ENCODE measurements at regions not wholly inside any gene's neighbourhood (a gene's known extent, or its start where the extent isn't known, plus 50 kb on each side); places are given as distances from the start of the nearest gene placed in this dataset.

DNA sequence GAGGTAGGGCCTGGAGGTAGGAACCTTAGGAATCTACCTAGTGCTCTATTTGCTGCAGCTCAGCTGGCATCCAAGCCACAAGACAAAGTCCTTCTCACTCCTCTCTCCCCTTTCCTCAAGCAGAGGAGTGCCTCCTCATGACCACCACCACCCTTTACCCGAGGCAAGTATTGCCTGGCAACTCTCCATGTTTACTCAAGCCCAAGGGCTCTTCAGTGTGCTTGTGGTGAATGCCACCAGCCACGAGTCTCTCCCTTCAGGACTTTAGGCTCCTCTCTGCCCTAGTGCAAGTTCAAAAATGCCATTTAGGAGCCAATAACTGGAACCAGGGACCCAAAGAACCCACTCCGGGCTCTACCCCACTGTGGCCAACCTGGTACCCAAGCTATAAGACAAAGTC lies 514.5 kb upstream of the RGMB start:
- Histone ChIP-seq H3K4me1 (ENCODE audit: control insufficient read depth in 2 of 2, insufficient read depth in 2 of 2, low read length in 2 of 2) (no peaks in the 10 kb centered on the region), H3K9me3 (ENCODE audit: control extremely low read depth in 1 of 3, control insufficient read depth in 2 of 3, insufficient read depth in 1 of 3, low read length in 2 of 3) (peaks cover 0 to 9% (median 0%) of the 10 kb centered on the region in 3 donors), H3K79me2 (ENCODE audit: control insufficient read depth, insufficient read depth, low read length) (no peaks in the 10 kb centered on the region), H3K9ac (ENCODE audit: low read length) (no peak overlapping the region), H3K27me3 (replicated peaks in 1 of 4; ENCODE audit: control extremely low read depth in 1 of 4, control insufficient read depth in 3 of 4, insufficient read depth in 4 of 4, low read length in 3 of 4) (no peaks in the 10 kb centered on the region), H4K20me1 (ENCODE audit: control insufficient read depth, insufficient read depth, low read length, poor library complexity, severe bottlenecking) (no peaks in the 10 kb centered on the region), H3K36me3 (replicated peaks in 1 of 2; ENCODE audit: control extremely low read depth in 1 of 2, control insufficient read depth in 1 of 2, extremely low read depth in 1 of 2, insufficient read depth in 2 of 2, low read length in 1 of 2) (no peaks in the 10 kb centered on the region), H2AFZ (ENCODE audit: insufficient read depth, low read depth, low read length, poor library complexity, severe bottlenecking) (no peak overlapping the region), H3K4me2 (replicated peaks; ENCODE audit: low read depth, low read length, poor library complexity, severe bottlenecking) (no peak overlapping the region), H3K4me3 (ENCODE audit: control extremely low read depth in 1 of 5, extremely low read depth in 1 of 5, insufficient read depth in 1 of 5, low read depth in 2 of 5, low read length in 4 of 5) (no peak overlapping the region), H3K27ac (ENCODE audit: low read length in 2 of 2) (no peak overlapping the region)
- intact Hi-C loops (cut with micrococcal nuclease) = no loop called here
- ATAC-seq (ENCODE audit: low read depth) = no peak
- H3K4me1 Mint-ChIP-seq = no peaks in the 10 kb centered on the region
- no peak overlapping the region for H3K27ac Mint-ChIP-seq
- no peak overlapping the region for H3K4me3 Mint-ChIP-seq
- DNase-seq = no peak
- H3K9me3 Mint-ChIP-seq (ENCODE audit: insufficient read depth) = no peaks in the 10 kb centered on the region
- no peaks in the 10 kb centered on the region for H3K27me3 Mint-ChIP-seq
- ChIA-PET CTCF (no interaction called here), POLR2A (no interaction called here)
- 69% methylated on average over 3 of the region's 3 CpGs for WGBS (ENCODE audit: insufficient coverage)
- no peak for TF ChIP-seq EZH2 (IDR thresholded peaks at IDR 0.05; ENCODE audit: borderline replicate concordance, insufficient read depth, low read depth, low read length, poor library complexity, severe bottlenecking)
- TF ChIP-seq, protein P1, sequence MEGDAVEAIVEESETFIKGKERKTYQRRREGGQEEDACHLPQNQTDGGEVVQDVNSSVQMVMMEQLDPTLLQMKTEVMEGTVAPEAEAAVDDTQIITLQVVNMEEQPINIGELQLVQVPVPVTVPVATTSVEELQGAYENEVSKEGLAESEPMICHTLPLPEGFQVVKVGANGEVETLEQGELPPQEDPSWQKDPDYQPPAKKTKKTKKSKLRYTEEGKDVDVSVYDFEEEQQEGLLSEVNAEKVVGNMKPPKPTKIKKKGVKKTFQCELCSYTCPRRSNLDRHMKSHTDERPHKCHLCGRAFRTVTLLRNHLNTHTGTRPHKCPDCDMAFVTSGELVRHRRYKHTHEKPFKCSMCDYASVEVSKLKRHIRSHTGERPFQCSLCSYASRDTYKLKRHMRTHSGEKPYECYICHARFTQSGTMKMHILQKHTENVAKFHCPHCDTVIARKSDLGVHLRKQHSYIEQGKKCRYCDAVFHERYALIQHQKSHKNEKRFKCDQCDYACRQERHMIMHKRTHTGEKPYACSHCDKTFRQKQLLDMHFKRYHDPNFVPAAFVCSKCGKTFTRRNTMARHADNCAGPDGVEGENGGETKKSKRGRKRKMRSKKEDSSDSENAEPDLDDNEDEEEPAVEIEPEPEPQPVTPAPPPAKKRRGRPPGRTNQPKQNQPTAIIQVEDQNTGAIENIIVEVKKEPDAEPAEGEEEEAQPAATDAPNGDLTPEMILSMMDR (IDR thresholded peaks at IDR 0.05) = no peak

DNA sequence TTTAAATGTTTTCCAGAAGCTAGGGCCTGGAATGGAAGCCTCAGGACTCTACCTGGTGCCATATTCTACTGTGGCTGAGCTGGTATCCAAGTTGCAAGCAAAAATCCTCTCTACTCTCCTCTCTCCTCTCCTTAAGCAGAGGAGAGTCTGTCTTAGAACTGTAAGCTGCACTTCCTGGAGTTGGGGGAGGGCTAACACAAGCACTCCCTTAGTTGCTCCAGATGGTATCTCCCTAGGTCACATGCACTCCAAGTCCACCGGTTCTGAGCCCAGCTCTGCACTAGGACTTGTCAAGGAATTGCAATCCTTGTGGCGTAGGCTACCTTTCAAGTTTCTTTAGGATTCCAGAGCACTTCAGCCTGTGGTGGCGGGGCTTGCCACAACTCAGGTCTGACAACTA lies 513.9 kb upstream of the RGMB start:
- no peak for ATAC-seq (ENCODE audit: low read depth)
- ChIA-PET CTCF (no interaction called here), POLR2A (no interaction called here)

More for the DNA sequence above, 513.9 kb upstream of the RGMB start:
- no peak overlapping the region for H3K4me3 Mint-ChIP-seq
- Histone ChIP-seq H4K20me1 (ENCODE audit: control insufficient read depth, insufficient read depth, low read length, poor library complexity, severe bottlenecking) (no peaks in the 10 kb centered on the region), H3K9me3 (ENCODE audit: control extremely low read depth in 1 of 3, control insufficient read depth in 2 of 3, insufficient read depth in 1 of 3, low read length in 2 of 3) (peaks cover 0 to 9% (median 0%) of the 10 kb centered on the region in 3 donors), H3K4me1 (ENCODE audit: control insufficient read depth in 2 of 2, insufficient read depth in 2 of 2, low read length in 2 of 2) (no peaks in the 10 kb centered on the region), H3K27me3 (replicated peaks in 1 of 4; ENCODE audit: control extremely low read depth in 1 of 4, control insufficient read depth in 3 of 4, insufficient read depth in 4 of 4, low read length in 3 of 4) (no peaks in the 10 kb centered on the region), H3K79me2 (ENCODE audit: control insufficient read depth, insufficient read depth, low read length) (no peaks in the 10 kb centered on the region), H3K36me3 (replicated peaks in 1 of 2; ENCODE audit: control extremely low read depth in 1 of 2, control insufficient read depth in 1 of 2, extremely low read depth in 1 of 2, insufficient read depth in 2 of 2, low read length in 1 of 2) (no peaks in the 10 kb centered on the region), H3K27ac (ENCODE audit: low read length in 2 of 2) (no peak overlapping the region), H3K4me3 (ENCODE audit: control extremely low read depth in 1 of 5, extremely low read depth in 1 of 5, insufficient read depth in 1 of 5, low read depth in 2 of 5, low read length in 4 of 5) (no peak overlapping the region), H3K4me2 (replicated peaks; ENCODE audit: low read depth, low read length, poor library complexity, severe bottlenecking) (no peak overlapping the region), H2AFZ (ENCODE audit: insufficient read depth, low read depth, low read length, poor library complexity, severe bottlenecking) (no peak overlapping the region), H3K9ac (ENCODE audit: low read length) (no peak overlapping the region)
- no peak for TF ChIP-seq EZH2 (IDR thresholded peaks at IDR 0.05; ENCODE audit: borderline replicate concordance, insufficient read depth, low read depth, low read length, poor library complexity, severe bottlenecking)
- TF ChIP-seq, protein P1 (IDR thresholded peaks at IDR 0.05) = no peak
- DNase-seq = no peak
- 94% methylated on average over 3 of the region's 3 CpGs for WGBS (ENCODE audit: insufficient coverage)
- no peaks in the 10 kb centered on the region for H3K27me3 Mint-ChIP-seq
- H3K27ac Mint-ChIP-seq = no peak overlapping the region
- no peaks in the 10 kb centered on the region for H3K4me1 Mint-ChIP-seq
- H3K9me3 Mint-ChIP-seq (ENCODE audit: insufficient read depth) = no peaks in the 10 kb centered on the region
- intact Hi-C loops (cut with micrococcal nuclease) = no loop called here
